ENCODE measurements at regions not wholly inside any gene's neighbourhood (a gene's known extent, or its start where the extent isn't known, plus 50 kb on each side); places are given as distances from the start of the nearest gene placed in this dataset.
A peak's percentile ranks its signal among the peaks of the same experiment; 100 is the strongest.
"Not testable (repeated sequence)": the region's sequence is repeated elsewhere in the genome, so short reads cannot be mapped to it uniquely, and the experiment has no call there.

GRCh38 chr4:155473420-155474095, 96.8 kb upstream of the MAP9 start:
- peak in 1 of 2 donors; percentile 77 for DNase-seq (ENCODE audit: low read depth in 2 of 2)

DNA sequence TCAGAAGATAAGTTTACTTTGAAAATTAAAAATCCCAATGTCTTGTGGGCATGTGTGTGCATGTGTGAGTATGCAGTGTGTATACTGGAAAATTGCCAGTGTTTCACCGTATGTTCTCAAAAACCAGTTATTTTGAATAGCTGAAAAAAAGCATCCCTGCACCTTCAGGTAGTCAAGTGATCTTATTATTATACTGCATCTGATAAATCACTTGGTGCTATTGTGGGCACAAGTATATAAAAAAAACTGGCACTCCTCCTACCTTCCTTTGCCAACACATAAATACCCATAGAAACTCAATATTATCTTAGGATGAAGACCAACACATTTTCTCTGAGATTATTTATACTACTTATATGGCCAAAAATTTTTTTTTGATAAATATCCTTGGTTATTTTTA, 91.5 kb upstream of the MAP9 start:
- DNase-seq (ENCODE audit: low read depth in 2 of 2), result peak in 1 of 2 donors; percentile 1

- DNase-seq (ENCODE audit: low read depth in 2 of 2), result no peak
Observed at GRCh38 chr4:155450676-155451075, 73.9 kb upstream of the MAP9 start.

- DNase-seq (ENCODE audit: low read depth in 2 of 2), result no peak
Observed at GRCh38 chr4:155445306-155445705, 68.5 kb upstream of the MAP9 start.

DNA sequence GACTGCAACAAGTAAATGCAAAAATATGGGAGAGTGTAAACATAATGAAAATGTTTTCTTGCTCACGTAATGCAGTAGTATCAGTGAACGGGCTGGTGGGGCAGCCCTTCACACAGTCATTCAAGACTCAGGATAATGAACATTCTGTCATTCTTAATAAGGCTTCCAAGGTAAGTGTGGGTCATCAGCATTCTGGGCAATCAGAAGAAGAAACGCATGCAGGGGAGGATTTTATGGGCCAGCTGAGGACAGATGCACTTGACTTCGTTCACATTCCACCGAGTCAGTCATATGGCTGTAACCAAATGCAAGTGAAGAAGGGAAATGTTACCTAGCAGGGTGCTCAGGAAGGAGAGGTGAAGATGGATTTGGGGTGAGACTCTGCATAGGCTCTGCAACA, 68.0 kb upstream of the MAP9 start:
- no peak for DNase-seq (ENCODE audit: low read depth in 2 of 2)

DNA sequence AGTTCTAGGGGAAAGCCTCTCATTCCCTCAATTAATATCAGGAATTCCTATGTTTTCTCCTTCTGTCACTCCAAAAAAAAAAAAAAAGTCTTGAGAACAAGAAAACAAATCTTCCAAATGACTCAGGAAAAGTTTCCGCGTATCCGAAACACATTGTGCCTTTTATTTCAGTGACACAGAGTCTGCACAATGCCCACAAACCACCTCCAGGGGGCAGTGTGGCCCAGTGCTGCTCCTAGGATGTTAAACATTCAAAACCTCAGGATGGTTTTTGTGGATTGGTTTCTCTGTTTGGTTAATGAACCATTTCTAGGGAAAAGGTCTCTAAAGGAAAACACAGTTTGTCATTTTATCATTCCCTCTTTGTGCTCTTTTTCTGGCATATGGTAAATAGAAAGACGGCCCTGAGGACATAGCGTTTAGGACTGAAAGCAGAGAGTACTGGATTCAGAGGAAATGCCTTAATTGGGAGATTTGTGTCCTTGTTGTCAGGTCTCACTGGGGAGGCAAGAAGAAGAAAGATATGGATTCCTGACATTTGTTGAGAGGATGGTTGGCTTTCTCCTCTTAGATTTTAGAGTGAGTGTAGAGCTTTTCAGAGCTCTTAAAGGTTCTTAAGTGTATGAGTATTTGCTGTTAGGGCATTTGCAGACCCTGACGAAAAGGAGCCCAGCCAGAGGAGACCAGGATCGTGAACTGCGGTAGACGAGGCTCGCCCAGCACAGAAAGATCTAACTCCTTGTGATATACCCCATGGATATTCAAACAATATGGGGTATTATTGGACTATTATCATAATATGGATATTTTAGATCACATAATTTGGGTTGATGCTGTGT, 65.7 kb upstream of the MAP9 start:
- peak; percentile 47 to 86 for DNase-seq (ENCODE audit: low read depth in 2 of 2)

DNA sequence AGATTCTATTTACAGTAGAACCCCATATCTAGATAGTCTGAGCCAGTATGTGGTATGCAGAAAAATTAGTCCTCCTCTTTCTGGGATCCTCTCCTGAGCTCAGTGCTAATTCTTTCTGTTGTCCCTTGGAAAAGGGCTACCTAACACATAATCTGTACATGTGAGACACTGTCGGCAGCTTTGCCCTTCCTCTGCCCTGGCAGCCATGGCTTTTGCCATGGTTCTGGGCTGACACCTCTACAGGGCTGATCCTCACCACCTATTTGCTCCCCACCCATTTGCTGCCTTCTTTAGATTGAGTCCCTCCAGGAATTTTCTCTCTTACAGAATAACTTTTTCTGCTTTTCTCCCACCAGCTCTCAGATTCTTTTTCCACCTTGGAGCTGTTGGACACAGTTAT, 64.7 kb upstream of the MAP9 start:
- DNase-seq (ENCODE audit: low read depth in 2 of 2), result no peak

GRCh38 chr4:155439760-155440159, 63.0 kb upstream of the MAP9 start:
- DNase-seq (ENCODE audit: low read depth in 2 of 2), result not testable (repeated sequence)

GRCh38 chr4:155434904-155435303, 58.1 kb upstream of the MAP9 start:
- DNase-seq (ENCODE audit: low read depth in 2 of 2), result no peak

DNA sequence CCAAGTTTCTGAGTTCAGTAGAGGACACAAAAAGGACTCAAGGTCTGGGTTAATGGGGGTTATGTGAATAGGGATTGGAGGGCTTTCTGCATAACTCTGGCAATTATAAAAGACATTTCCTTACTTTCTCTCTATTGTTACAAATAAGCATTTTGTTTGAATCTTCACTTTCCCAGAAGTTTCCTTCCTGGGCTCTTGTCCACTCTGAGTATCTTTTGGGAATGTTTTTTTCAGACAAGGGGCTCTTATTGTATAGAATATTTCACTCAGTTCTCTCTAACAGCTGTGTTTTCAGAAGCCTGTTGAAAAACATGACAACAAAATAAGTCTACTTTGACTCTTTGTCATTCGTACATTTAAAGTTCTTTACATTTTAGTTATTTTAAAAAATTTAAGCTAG, 57.6 kb upstream of the MAP9 start:
- no peak for DNase-seq (ENCODE audit: low read depth in 2 of 2)

GRCh38 chr4:155433636-155434360, 57.0 kb upstream of the MAP9 start:
- DNase-seq (ENCODE audit: low read depth in 2 of 2), result peak in 1 of 2 donors; percentile 1

DNA sequence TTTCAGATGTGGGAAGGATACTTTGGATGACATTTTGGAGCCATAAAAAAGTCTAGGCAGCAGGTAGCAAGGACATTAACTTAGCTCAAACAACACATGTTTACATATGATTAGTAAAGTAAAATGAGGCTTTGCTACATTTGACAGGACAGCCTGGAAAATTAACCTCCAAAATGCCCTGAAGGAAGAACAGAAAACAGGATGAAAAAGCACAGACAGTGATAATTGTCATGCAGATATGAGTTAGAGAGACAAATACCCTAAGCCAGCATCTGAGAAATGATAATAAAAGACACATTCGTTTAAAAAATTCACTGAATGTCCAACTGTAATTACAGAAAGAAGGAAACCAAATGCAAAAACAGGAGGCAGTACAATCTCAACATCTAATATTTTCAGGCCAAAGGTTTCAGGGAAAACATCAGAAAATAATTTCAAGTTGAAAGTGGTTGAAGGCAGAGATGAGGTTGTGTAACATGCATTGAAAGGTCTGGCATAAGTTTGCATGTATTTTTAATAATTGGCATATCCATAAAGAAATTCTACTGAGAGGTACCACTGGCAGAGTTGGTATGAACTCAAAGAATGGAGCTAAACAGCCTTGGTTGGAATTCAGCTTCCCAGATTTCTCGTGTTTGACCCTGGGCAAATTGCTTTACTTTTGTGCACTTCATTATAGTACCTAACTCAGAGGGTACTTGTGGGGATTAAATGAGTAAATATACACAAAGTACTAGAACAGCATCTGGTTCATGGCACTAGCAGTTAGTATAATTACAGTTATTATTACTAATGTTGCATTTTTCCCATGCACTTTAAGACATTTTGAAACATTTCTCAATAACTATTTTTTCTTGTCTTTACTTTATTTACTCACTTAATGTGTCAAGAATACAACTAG, 54.4 kb upstream of the MAP9 start:
- no peak for DNase-seq (ENCODE audit: low read depth in 2 of 2)

DNA sequence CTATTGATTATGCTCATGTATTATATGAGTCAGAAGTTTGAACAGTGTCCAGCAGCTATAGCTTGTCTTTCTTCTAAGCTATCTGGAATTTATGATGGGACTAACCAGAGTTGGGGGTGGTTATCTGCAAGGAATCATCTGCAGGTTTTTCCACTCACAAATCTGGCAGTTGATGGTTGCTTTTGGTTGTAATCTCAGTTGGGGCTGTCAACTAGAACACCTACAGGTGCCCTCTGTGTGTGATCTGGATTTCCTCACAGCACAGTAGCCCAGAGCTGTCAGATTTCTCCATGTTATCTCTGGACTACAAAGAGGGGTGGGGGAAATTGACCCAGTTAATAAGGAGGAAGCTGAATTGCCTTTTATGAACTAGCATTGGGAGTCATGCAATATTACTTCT, 51.4 kb upstream of the MAP9 start:
- DNase-seq (ENCODE audit: low read depth in 2 of 2), result no peak

DNA sequence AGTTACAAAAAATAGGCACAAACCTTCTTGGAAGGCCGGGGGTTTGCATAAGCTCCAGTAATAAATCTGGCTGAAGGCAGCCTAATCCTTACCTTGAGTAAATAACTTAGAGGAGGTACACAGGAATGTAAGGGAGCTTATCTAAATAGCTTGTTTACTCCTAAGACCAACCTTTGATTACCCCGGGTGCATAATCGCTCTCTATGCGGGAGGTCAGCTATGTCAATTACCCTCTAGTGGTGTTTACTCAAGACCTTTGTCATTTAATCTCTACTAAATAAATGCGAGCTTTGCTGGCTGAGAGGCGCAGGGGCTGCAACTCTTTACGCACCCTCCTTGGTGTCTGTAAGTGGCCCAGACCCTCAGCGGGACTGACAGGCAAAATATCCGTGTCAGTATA, 50.2 kb upstream of the MAP9 start:
- DNase-seq (ENCODE audit: low read depth in 2 of 2), result no peak

Data from lung microvascular endothelial cell (primary cell).